Thoracic aorta (tissue), 2 donors: ENCODE measurements at regions not wholly inside any gene's neighbourhood (a gene's known extent, or its start where the extent isn't known, plus 50 kb on each side); places are given as distances from the start of the nearest gene placed in this dataset.
"Not testable (repeated sequence)": the region's sequence is repeated elsewhere in the genome, so short reads cannot be mapped to it uniquely, and the experiment has no call there.

Experiments
- ATAC-seq: fragments of 150-250 bp; one replicate; pipeline ENCODE4 v1.8.0; 2017; ENCODE audit warnings: low read depth; ENCODE audit not compliant: insufficient number of reproducible peaks, low FRiP score
- DNase-seq: peaks from one replicate; pipeline ENCODE4 v3.0.0-alpha.2; 2020; ENCODE audit warnings: low spot score
- H3K27ac ChIP-seq, 2 donors: fragments of 200-600 bp; sonication (generic); 1 replicate in 1 of 2; 2 replicates in 1 of 2; pipeline ENCODE4 v1.5.1; 2016; ENCODE audit warnings: mild to moderate bottlenecking in 2 of 2, moderate library complexity in 2 of 2
- H3K27me3 ChIP-seq: fragments of 200-600 bp; sonication (generic); replicated peaks from 2 replicates; pipeline ENCODE4 v1.6.0; 2016; ENCODE audit warnings: mild to moderate bottlenecking; ENCODE audit not compliant: insufficient read depth
- H3K36me3 ChIP-seq: fragments of 200-600 bp; sonication (generic); one replicate; pipeline ENCODE4 v1.5.1; 2016
- H3K4me1 ChIP-seq, 2 donors: fragments of 200-600 bp; sonication (generic); 1 replicate in 1 of 2; 2 replicates in 1 of 2; pipeline versions ENCODE4 v1.5.1 to v1.6.0; 2016; ENCODE audit warnings: low read depth in 2 of 2, mild to moderate bottlenecking in 1 of 2; ENCODE audit not compliant: control insufficient read depth in 1 of 2
- H3K4me3 ChIP-seq: fragments of 200-600 bp; sonication (generic); 2 replicates; pipeline ENCODE4 v1.5.1; 2016; ENCODE audit warnings: mild to moderate bottlenecking
- H3K9me3 ChIP-seq: fragments of 200-600 bp; sonication (generic); 2 replicates; pipeline ENCODE4 v1.5.1; 2016
- TF ChIP-seq, protein P1 (sequence below): fragments of 200-600 bp; sonication (generic); IDR thresholded peaks from one replicate; pipeline ENCODE4 v1.5.1; 2019; ENCODE audit warnings: antibody characterized with exemption

DNA sequence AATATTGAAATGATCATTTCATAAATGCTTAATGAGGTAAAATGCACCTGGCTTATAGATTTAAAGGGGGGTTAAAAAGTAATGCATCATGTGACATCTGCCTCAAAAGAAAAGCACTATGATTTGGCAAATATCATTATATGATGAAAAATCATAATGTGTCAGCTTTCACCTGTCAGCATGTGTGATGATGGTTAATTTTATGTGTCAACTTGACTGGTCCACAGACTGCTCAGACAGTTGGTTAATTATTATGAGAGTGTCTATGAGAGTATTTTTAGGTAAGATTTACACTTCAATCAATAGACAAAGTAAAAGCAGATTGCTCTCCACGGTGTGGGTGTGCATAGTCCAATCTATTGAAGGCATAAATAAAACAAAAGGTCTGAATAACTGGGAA, 1986.7 kb downstream of the PCDH7 start:
- TF ChIP-seq, protein P1, sequence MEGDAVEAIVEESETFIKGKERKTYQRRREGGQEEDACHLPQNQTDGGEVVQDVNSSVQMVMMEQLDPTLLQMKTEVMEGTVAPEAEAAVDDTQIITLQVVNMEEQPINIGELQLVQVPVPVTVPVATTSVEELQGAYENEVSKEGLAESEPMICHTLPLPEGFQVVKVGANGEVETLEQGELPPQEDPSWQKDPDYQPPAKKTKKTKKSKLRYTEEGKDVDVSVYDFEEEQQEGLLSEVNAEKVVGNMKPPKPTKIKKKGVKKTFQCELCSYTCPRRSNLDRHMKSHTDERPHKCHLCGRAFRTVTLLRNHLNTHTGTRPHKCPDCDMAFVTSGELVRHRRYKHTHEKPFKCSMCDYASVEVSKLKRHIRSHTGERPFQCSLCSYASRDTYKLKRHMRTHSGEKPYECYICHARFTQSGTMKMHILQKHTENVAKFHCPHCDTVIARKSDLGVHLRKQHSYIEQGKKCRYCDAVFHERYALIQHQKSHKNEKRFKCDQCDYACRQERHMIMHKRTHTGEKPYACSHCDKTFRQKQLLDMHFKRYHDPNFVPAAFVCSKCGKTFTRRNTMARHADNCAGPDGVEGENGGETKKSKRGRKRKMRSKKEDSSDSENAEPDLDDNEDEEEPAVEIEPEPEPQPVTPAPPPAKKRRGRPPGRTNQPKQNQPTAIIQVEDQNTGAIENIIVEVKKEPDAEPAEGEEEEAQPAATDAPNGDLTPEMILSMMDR: no peak
- no peaks in the 10 kb centered on the region for H3K4me1 ChIP-seq
- H3K36me3 ChIP-seq: no peaks in the 10 kb centered on the region
- DNase-seq (no peak), ATAC-seq (no peak)
- H3K27me3 ChIP-seq: no peaks in the 10 kb centered on the region
- H3K4me3 ChIP-seq: no peak overlapping the region
- H3K27ac ChIP-seq: no peak overlapping the region
- no peaks in the 10 kb centered on the region for H3K9me3 ChIP-seq

DNA sequence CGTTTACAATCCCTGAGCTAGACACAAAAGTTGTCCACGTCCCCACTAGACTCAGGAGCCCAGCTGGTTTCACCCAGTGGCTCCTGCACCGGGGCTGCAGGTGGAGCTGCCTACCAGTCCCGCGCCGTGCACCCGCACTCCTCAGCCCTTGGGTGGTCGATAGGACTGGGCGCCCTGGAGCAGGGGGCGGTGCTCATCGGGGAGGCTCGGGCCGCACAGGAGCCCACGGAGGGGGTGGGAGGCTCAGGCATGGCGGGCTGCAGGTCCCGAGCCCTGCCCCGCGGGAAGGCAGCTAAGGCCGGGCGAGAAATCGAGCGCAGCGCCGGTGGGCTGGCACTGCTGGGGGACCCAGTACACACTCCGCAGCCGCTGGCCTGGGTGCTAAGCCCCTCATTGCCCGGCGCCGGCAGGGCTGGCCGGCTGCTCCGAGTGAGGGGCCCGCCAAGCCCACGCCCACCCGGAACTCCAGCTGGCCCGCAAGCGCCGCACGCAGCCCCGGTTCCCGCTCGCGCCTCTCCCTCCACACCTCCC, 1996.0 kb downstream of the PCDH7 start:
- ATAC-seq, H3K9me3 ChIP-seq, H3K36me3 ChIP-seq, H3K27ac ChIP-seq, H3K4me1 ChIP-seq, H3K4me3 ChIP-seq, H3K27me3 ChIP-seq, DNase-seq: not testable (repeated sequence)

DNA sequence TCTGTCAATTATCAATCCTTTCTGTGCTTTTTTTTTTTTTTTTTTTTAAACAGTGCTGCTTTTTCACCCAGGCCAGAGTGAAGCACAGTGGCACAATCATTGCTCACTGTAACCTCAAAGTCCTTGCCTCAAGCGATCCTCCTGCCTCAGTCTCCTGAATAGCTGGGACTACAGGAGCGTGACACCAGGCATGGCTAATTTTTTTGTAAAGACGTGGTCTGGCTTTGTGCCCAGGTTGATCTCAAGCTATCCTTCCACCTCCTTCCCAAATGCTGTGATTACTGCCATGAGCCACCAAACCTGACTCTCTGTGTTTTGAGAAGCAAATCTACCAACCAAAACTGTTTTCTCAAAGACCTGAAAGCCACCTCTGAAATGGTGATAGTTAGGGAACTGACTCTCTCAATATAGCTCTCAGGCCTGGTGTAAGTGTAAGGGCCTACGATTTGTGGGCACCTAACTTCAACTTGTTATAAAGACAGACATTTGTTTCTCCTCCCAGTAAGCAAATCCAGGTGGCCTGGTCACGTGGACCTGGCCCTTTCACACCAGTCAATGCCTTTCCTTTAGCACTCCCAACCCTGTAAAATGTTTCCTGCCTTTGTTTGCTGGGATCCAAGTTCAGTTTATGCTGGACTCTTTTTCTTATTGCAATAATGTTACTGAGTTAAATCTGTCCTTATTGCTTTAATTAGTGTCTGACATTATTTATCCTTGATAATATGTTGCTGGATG, 2015.9 kb downstream of the PCDH7 start:
- no peak for DNase-seq
- Histone ChIP-seq H3K27me3 (no peaks in the 10 kb centered on the region), H3K4me1 (no peaks in the 10 kb centered on the region), H3K27ac (no peak overlapping the region), H3K9me3 (no peaks in the 10 kb centered on the region), H3K4me3 (no peak overlapping the region), H3K36me3 (no peaks in the 10 kb centered on the region)
- TF ChIP-seq, protein P1: no peak
- ATAC-seq: no peak

DNA sequence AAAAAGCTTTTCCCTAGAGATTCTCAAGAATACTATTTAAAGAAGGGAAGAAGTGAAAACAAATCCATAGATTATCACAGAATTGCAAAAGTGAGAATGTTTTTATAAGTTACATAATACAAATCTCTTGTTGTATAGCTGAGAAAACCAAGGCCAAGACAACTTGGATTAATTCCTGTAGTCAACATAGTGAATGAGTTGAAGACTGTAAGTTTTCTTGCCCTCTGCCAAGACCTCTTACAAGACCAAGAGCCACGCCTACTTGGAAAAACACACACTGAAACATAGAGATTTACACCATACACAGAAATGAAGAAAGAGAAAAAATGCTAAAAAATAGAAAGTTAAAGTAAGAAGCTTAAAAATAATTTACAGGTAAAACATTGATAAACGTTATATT, 2024.0 kb downstream of the PCDH7 start:
- no peak overlapping the region for H3K27ac ChIP-seq
- no peaks in the 10 kb centered on the region for H3K27me3 ChIP-seq
- TF ChIP-seq, protein P1: no peak
- DNase-seq: no peak
- no peak for ATAC-seq
- H3K9me3 ChIP-seq: no peaks in the 10 kb centered on the region
- H3K36me3 ChIP-seq: no peaks in the 10 kb centered on the region
- no peak overlapping the region for H3K4me3 ChIP-seq
- H3K4me1 ChIP-seq: no peaks in the 10 kb centered on the region

DNA sequence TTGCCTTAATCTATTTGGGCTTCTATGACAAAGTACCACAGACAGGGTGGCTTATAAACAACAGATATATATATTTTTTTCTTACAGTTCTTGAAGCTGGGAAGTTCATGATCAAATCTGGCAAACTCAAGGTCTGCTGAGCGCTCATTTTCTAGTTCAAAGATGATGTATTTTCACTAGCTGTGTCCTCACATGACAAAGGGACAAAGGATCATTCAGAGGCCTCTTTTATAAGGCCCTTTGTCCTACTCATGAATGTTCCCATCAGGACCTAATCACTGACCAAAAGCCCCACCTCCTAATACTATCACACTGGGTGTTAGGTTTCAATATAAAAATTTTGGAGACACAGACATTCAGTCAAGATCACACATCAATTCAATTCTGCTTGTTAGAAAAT, 2025.2 kb downstream of the PCDH7 start:
- H3K9me3 ChIP-seq: no peaks in the 10 kb centered on the region
- H3K36me3 ChIP-seq: no peaks in the 10 kb centered on the region
- TF ChIP-seq, protein P1: no peak
- no peak overlapping the region for H3K27ac ChIP-seq
- no peaks in the 10 kb centered on the region for H3K27me3 ChIP-seq
- no peak overlapping the region for H3K4me3 ChIP-seq
- ATAC-seq (no peak), DNase-seq (no peak)
- H3K4me1 ChIP-seq: no peaks in the 10 kb centered on the region

DNA sequence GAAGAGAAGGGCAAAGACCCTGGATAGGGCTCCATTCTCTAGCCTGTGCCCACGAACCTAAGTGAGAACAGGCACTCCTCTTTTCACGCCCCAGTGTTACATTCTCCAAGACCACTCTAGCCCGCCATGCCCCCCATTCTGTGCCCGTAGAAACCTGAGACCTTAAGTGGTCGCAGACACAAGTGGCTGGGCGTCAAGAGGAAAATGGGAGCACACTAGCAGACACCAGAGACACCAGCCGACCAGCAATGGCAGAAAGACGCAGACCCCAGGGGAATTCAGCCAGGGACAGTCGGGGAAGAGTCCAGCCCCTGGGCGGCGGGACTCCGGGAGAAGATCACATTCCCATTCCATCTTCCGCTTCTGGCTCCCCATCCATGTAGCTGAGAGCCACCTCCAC, 2027.9 kb downstream of the PCDH7 start:
- no peaks in the 10 kb centered on the region for H3K9me3 ChIP-seq
- no peaks in the 10 kb centered on the region for H3K27me3 ChIP-seq
- no peaks in the 10 kb centered on the region for H3K4me1 ChIP-seq
- no peak overlapping the region for H3K27ac ChIP-seq
- H3K36me3 ChIP-seq: no peaks in the 10 kb centered on the region
- no peak overlapping the region for H3K4me3 ChIP-seq
- DNase-seq (no peak), ATAC-seq (no peak)
- TF ChIP-seq, protein P1: no peak
